ENCODE measurements at regions not wholly inside any gene's neighbourhood (a gene's known extent, or its start where the extent isn't known, plus 50 kb on each side); places are given as distances from the start of the nearest gene placed in this dataset.

DNA sequence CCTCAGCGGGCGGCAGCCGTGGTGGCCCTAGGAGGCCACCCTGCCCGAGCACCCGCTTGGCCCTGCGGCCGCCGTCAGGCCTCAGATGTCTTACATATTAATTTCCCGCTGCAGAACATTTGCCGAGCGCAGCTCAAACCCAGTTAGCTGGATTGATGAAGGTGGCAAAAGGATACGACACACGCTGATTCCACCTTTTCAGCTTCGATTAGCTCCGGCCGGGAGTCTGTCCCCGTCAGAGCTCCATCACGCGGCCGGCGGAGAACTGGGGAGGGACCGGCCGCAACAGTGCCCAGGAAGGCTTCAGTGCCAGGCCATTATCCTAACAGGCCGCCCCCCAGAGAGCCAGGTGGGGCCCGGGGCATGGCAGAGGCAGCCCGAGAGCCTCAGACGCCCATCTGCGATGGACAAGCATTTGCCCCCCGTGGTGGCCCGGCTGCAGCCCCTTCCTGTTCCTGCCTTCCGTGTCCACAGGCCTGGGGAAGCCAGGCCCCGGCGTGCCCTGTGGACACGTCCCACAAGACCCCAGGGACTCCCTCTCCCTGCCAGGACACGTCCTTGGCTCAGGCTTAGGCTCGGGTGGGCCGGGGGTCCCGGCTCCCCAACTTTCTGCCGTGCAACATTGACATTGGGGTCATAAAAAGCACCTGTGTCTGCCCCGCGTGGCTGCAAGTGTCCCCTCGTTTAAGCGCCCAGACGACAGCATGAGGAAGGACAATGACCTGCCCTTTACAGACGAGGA, 133.8 kb upstream of the NKX1-1 start:
- ATAC-seq (ENCODE audit: low FRiP score) (no peak), DNase-seq (ENCODE audit: low spot score) (no peak)
- TF ChIP-seq, protein P1, sequence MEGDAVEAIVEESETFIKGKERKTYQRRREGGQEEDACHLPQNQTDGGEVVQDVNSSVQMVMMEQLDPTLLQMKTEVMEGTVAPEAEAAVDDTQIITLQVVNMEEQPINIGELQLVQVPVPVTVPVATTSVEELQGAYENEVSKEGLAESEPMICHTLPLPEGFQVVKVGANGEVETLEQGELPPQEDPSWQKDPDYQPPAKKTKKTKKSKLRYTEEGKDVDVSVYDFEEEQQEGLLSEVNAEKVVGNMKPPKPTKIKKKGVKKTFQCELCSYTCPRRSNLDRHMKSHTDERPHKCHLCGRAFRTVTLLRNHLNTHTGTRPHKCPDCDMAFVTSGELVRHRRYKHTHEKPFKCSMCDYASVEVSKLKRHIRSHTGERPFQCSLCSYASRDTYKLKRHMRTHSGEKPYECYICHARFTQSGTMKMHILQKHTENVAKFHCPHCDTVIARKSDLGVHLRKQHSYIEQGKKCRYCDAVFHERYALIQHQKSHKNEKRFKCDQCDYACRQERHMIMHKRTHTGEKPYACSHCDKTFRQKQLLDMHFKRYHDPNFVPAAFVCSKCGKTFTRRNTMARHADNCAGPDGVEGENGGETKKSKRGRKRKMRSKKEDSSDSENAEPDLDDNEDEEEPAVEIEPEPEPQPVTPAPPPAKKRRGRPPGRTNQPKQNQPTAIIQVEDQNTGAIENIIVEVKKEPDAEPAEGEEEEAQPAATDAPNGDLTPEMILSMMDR (IDR thresholded peaks at IDR 0.05) = no peak

DNA sequence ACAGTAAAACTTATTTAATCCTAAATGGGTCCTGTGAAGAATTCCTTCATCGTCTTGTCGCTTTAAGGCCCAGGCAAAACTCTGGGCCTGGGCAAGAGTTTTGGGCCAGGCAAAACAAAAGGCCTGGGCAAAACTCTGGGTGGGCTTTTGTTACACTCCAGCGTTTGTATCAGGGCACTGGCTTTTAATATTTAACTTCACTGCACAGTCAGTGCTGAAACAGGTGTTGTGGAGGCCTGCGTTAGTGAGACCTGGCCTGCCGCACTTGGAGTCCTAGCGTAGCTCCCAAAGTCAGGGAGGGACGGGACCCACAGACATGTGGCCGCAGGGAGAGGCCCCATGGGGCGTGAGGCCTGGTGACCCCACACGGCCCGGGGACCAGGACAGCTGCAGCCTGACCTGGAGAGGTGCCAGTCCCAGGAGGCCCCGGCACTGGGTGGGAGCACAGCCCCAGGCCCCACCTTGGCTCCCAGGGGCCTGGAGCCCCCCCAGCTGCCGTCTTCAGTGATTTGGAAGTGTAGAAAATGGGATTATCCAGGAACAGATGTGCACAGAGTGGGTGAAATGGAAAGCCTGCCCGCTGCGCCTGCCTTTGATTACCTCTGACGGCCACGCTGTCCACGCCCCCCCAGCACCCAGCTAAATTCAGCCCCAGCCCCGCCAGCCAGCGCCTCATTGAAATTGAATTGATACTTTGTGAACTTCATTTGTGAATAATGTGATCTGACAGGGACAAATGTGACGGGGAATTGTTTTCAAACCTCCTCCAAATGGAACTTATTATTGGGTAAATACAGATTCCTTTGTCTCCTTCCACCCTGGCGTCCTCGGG, 132.9 kb upstream of the NKX1-1 start:
- TF ChIP-seq, protein P1 (IDR thresholded peaks at IDR 0.05) = no peak
- no peak for DNase-seq (ENCODE audit: low spot score)
- no peak for ATAC-seq (ENCODE audit: low FRiP score)

DNA sequence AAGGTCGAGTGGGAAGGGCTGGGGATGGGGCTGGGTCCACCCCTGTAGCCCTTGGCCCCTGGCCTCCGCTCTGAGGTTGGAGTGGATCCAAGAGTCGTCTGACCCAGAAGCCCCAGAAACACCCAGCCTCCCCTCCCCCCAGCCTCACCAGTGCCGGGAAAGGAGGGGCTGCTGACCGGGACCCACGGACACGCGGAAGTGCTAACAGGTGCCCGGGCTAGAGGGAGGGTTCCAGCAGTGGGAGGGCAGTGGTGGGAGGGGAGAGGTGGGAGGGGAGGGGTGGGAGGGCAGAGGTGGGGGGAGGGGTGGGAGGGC, 131.8 kb upstream of the NKX1-1 start:
- ATAC-seq (ENCODE audit: low FRiP score) (no peak), DNase-seq (ENCODE audit: low spot score) (no peak)
- TF ChIP-seq, protein P1 (IDR thresholded peaks at IDR 0.05) = no peak

DNA sequence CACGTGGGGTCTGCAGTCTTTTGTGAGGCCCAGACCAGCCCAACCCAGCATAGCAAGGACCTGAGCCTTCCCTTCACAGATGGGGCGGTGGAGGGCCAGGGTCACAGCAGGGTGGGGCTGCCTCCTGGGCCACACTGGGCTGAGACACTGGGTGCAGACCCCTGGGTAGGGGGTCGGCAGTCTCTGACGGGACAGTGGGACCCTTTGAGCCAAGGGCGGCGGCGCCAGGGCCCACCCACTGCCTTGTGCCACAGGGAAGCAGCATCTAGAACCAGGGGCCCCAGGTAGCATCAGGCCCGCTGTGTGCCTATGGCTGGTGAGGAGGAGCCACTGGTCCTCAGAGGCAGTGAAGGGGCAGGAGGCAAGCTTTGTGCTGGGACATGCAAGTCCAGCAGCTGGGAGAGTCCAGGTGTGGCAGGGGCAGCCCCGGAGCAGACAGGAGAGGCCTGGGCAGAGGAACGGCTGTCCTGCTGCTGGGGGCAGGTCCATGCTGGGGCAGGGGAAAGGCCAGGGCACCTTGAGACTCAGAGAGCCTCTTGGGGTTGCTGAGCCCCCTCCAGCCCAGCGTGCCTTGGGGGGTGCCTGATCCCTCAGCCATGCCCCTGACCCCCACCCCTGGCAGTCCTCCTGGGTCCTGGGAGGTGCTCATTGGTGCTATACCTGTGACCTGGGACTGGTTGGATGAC, 131.3 kb upstream of the NKX1-1 start:
- no peak for ATAC-seq (ENCODE audit: low FRiP score)
- no peak for DNase-seq (ENCODE audit: low spot score)
- TF ChIP-seq, protein P1 (IDR thresholded peaks at IDR 0.05) = no peak

DNA sequence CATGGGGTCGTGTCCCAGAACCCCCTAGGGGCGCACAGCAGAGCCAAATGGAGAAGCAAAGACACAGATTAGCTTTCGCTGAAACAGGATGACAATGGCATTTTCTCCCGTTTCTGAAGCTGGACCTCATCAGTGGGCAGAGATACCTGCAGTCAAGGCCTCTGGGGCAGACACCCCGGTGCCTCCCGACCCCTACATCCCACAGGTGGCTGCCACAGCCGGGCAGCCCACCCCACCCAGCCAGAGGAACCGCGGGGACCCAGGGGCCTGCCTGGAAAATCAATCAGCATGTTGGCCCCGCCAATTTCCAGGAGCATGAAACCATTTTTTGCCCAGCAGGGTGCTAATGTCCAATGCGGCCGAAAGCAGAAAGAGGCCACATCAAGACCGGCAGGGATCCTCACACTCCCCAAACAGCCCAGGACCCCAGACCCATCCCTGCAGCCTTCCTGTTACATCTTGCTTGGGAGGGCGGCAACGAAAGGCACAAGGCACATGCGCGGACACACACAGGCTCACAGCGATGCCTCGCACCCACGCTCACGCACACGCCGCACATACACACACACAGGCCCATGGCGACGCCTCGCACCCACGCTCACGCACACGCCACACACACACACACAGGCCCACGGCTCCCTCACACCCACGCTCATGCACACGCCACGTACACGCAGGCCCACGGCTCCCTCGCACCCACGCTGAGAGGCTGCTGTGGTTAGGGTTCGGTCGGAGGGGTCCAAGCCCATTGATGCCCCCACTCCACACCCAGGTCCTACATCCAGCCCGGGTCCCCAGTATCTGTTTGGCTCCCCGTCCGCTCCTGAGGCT, 130.6 kb upstream of the NKX1-1 start:
- DNase-seq (ENCODE audit: low spot score) (no peak), ATAC-seq (ENCODE audit: low FRiP score) (no peak)
- TF ChIP-seq, protein P1 (IDR thresholded peaks at IDR 0.05) = no peak

DNA sequence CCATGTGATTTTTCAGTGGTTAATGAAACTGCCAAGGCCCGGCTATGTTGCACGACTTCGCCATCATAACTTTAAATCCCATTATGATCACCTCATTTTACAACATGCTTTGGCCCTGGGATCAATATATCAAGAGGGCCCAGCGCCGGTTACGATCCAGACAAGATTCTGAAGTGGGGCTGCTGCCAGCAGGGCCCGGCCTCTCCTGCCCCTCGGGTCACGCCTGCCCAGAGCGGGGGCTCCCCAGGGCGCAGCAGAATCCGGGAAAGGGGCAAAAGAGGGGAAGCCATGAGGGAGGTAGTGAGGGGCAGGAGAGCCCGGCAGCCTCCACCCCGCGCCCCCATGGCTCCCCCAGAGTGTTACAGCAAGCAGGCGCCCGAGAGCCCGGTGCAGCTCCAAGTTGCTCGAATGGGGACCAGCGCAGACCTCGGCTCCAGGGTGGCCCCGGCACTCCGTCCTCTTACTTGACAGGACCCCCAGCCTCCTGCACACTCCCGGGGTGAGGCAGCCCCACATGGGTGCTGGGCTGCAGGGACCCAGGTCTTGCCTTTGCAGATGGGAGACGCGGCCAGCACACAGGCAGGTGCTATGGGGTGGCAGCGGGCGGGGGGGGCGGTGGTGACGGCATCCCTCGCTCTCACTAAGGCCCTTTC, 129.8 kb upstream of the NKX1-1 start:
- no peak for DNase-seq (ENCODE audit: low spot score)
- ATAC-seq (ENCODE audit: low FRiP score) = no peak

More for the DNA sequence above, 129.8 kb upstream of the NKX1-1 start:
- TF ChIP-seq, protein P1 (IDR thresholded peaks at IDR 0.05) = no peak
